ENCODE measurements at regions not wholly inside any gene's neighbourhood (a gene's known extent, or its start where the extent isn't known, plus 50 kb on each side); places are given as distances from the start of the nearest gene placed in this dataset.

GRCh38 chr20:58596750-58597248 is 54.3 kb upstream of the STX16 start:
- no peaks in the 10 kb centered on the region for H3K36me3 ChIP-seq (replicated peaks in 1 of 2)
- no peak overlapping the region for H3K4me3 ChIP-seq
- TF ChIP-seq CTCF (IDR thresholded peaks at IDR 0.05) (no peak), POLR2A (IDR thresholded peaks at IDR 0.05) (no peak)
- WGBS, 4 donors: 63 to 79% (median 65%) methylated on average over 9 to 16 of the region's 16 CpGs
- intact Hi-C loops (cut with DNase I): no loop called here
- no peaks in the 10 kb centered on the region for H3K9me3 ChIP-seq (replicated peaks in 1 of 3)
- no peaks in the 10 kb centered on the region for H3K4me1 ChIP-seq (replicated peaks in 1 of 2)
- peak overlapping the region in 1 of 5 donors; percentile 21 for H3K27ac ChIP-seq
- no peak for DNase-seq
- no peaks in the 10 kb centered on the region for H3K27me3 ChIP-seq

- WGBS, 4 donors: 74 to 93% (median 92%) methylated on average over 6 of the region's 6 CpGs
Observed at GRCh38 chr20:58596244-58596643, 54.8 kb upstream of the STX16 start.

GRCh38 chr20:58595167-58595566 is 55.9 kb upstream of the STX16 start:
- TF ChIP-seq CTCF (IDR thresholded peaks at IDR 0.05) (no peak), POLR2A (IDR thresholded peaks at IDR 0.05) (no peak)
- Histone ChIP-seq H3K4me3 (no peak overlapping the region), H3K27ac (no peak overlapping the region), H3K9me3 (replicated peaks in 1 of 3) (no peaks in the 10 kb centered on the region), H3K27me3 (no peaks in the 10 kb centered on the region), H3K36me3 (replicated peaks in 1 of 2) (no peaks in the 10 kb centered on the region), H3K4me1 (replicated peaks in 1 of 2) (no peaks in the 10 kb centered on the region)
- intact Hi-C loops (cut with DNase I): no loop called here
- 71 to 80% (median 74%) methylated on average over 3 of the region's 3 CpGs for WGBS, 4 donors
- DNase-seq: no peak

More at GRCh38 chr20:58596244-58596643, 54.8 kb upstream of the STX16 start:
- TF ChIP-seq POLR2A (IDR thresholded peaks at IDR 0.05) (no peak), CTCF (IDR thresholded peaks at IDR 0.05) (no peak)
- Histone ChIP-seq H3K4me1 (replicated peaks in 1 of 2) (no peaks in the 10 kb centered on the region), H3K27ac (no peak overlapping the region), H3K27me3 (no peaks in the 10 kb centered on the region), H3K36me3 (replicated peaks in 1 of 2) (no peaks in the 10 kb centered on the region), H3K9me3 (replicated peaks in 1 of 3) (no peaks in the 10 kb centered on the region), H3K4me3 (no peak overlapping the region)
- no peak for DNase-seq
- intact Hi-C loops (cut with DNase I): no loop called here

GRCh38 chr20:58593880-58594638 is 57.0 kb upstream of the STX16 start:
- no peak for DNase-seq
- Histone ChIP-seq H3K36me3 (replicated peaks in 1 of 2) (no peaks in the 10 kb centered on the region), H3K4me1 (replicated peaks in 1 of 2) (no peaks in the 10 kb centered on the region), H3K27ac (no peak overlapping the region), H3K9me3 (replicated peaks in 1 of 3) (no peaks in the 10 kb centered on the region), H3K27me3 (no peaks in the 10 kb centered on the region), H3K4me3 (no peak overlapping the region)
- TF ChIP-seq POLR2A (IDR thresholded peaks at IDR 0.05) (no peak), CTCF (IDR thresholded peaks at IDR 0.05) (no peak)
- WGBS, 4 donors: 52 to 63% (median 59%) methylated on average over 17 to 18 of the region's 18 CpGs
- intact Hi-C loops (cut with DNase I): no loop called here
